Loucy (cell line): ENCODE measurements at regions not wholly inside any gene's neighbourhood (a gene's known extent, or its start where the extent isn't known, plus 50 kb on each side); places are given as distances from the start of the nearest gene placed in this dataset.

Experiments used
- H2AFZ ChIP-seq: fragments of 200-600 bp; sonication (generic); 2 replicates; pipeline ENCODE4 v1.6.0; 2016; ENCODE audit warnings: antibody characterized with exemption, mild to moderate bottlenecking, low read length, moderate library complexity
- H3F3A ChIP-seq: fragments of 200-600 bp; 2 replicates; pipeline ENCODE4 v1.6.0; 2016; ENCODE audit warnings: antibody characterized with exemption, low read depth, mild to moderate bottlenecking
- H3K27me3 ChIP-seq: fragments of 200-600 bp; sonication (generic); 2 replicates; pipeline ENCODE4 v1.6.1; 2014; ENCODE audit warnings: low read length, mild to moderate bottlenecking; ENCODE audit not compliant: insufficient read depth, poor library complexity, severe bottlenecking
- H3K36me3 ChIP-seq: fragments of 200-600 bp; sonication (generic); 2 replicates; pipeline ENCODE4 v1.6.1; 2016; ENCODE audit warnings: low read length; ENCODE audit not compliant: insufficient read depth
- H3K4me1 ChIP-seq: fragments of 200-600 bp; sonication (generic); 2 replicates; pipeline ENCODE4 v1.5.1; 2014; ENCODE audit warnings: low read length, mild to moderate bottlenecking; ENCODE audit not compliant: insufficient read depth, poor library complexity, severe bottlenecking
- H3K4me2 ChIP-seq: fragments of 200-600 bp; sonication (generic); 2 replicates; pipeline ENCODE4 v1.6.0; 2014; ENCODE audit warnings: antibody characterized with exemption, low read length, low read depth, mild to moderate bottlenecking; ENCODE audit not compliant: poor library complexity, severe bottlenecking
- H3K4me3 ChIP-seq: fragments of 200-600 bp; sonication (generic); 2 replicates; pipeline ENCODE4 v1.5.1; 2014; ENCODE audit warnings: low read length, mild to moderate bottlenecking, mixed read lengths; ENCODE audit not compliant: poor library complexity, severe bottlenecking
- H3K79me2 ChIP-seq: fragments of 200-600 bp; sonication (generic); 2 replicates; pipeline ENCODE4 v1.6.1; 2014; ENCODE audit warnings: low read length; ENCODE audit not compliant: insufficient read depth
- H3K9ac ChIP-seq: fragments of 200-600 bp; sonication (generic); 2 replicates; pipeline ENCODE4 v1.6.0; 2014; ENCODE audit warnings: mild to moderate bottlenecking, low read depth, low read length, moderate library complexity; ENCODE audit not compliant: poor library complexity, severe bottlenecking
- H3K9me2 ChIP-seq: fragments of 200-600 bp; sonication (generic); replicated peaks from 2 replicates; pipeline ENCODE4 v1.6.1; 2016; ENCODE audit warnings: low read depth, low read length, mixed read lengths
- H3K9me3 ChIP-seq: fragments of 200-600 bp; sonication (generic); 2 replicates; pipeline ENCODE4 v1.6.1; 2014; ENCODE audit warnings: mild to moderate bottlenecking, antibody characterized with exemption, low read length, low read depth; ENCODE audit not compliant: insufficient read depth
- H4K20me1 ChIP-seq: fragments of 200-600 bp; sonication (generic); 2 replicates; pipeline ENCODE4 v1.6.0; 2014; ENCODE audit warnings: antibody characterized with exemption, low read length, mild to moderate bottlenecking; ENCODE audit not compliant: insufficient read depth, poor library complexity, severe bottlenecking
- CTCF ChIP-seq: fragments of 200-600 bp; sonication (generic); conservative IDR thresholded peaks from 2 replicates; pipeline ENCODE4 v1.5.1; 2014; ENCODE audit warnings: mild to moderate bottlenecking, antibody characterized with exemption, low read length
- EZH2phosphoT487 ChIP-seq: fragments of 200-600 bp; IDR thresholded peaks from 2 replicates; pipeline ENCODE4 v1.6.1; 2018; ENCODE audit warnings: antibody characterized with exemption, mild to moderate bottlenecking, moderate library complexity, borderline replicate concordance

DNA sequence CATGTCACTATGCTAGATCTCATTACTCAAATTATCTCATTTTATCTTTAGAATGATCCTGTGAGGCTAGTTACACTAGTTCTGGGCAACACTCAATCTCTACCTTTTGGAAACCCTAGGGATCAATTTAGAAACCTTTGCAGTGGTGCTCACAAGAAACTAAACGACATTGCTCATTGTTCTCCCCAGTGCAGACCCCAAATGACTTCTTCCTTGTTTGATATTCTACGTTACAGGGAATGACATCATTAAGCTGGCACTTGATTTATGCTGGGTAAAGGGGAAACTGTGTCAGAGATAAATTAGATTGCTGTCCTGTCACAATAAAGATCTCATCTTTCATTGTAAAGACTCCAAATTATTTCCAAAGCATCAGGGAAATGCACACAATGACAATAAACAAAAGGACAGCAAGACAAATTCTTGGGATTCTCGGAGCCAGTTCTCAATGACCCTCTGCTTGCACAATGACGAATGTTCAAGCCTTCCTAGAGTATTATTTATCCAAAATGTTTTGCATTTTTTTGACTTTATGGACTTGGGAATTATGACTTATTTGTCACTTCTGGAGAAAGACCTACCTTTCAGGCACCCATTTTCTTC, 1121.8 kb upstream of the TENM4 start:
- TF ChIP-seq EZH2phosphoT487 (no peak), CTCF (no peak)
- no peaks in the 10 kb centered on the region for H3K36me3 ChIP-seq
- no peak overlapping the region for H3K9ac ChIP-seq
- H3K9me3 ChIP-seq, result no peaks in the 10 kb centered on the region
- H4K20me1 ChIP-seq, result no peaks in the 10 kb centered on the region
- H3F3A ChIP-seq, result no peaks in the 10 kb centered on the region
- no peak overlapping the region for H3K4me3 ChIP-seq
- H3K79me2 ChIP-seq, result no peaks in the 10 kb centered on the region
- no peaks in the 10 kb centered on the region; the same call in 1 of the 2 replicates for H3K9me2 ChIP-seq
- H3K27me3 ChIP-seq, result no peaks in the 10 kb centered on the region
- no peak overlapping the region for H3K4me2 ChIP-seq
- no peaks in the 10 kb centered on the region for H3K4me1 ChIP-seq
- H2AFZ ChIP-seq, result no peak overlapping the region

DNA sequence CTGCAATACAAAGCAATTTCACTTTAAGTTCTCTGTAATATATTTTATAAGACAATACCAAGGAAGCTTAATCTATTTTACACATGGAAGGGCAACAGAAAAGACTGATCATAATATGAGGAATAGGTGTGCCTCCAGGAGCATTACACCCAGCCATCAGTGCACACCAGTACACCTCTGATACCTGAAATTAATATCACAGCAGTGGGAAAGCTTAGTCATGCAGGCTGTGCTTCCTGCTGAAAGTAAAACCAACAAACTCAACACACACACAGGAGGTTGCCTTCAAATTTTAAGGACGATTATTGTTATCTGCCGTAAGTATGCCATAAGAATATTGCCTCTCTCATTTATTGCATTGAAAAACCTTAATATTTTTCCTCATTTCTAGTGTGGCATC, 1119.1 kb upstream of the TENM4 start:
- Histone ChIP-seq H3K79me2 (no peaks in the 10 kb centered on the region), H3K4me2 (no peak overlapping the region), H3K4me1 (no peaks in the 10 kb centered on the region), H3K9ac (no peak overlapping the region), H3K36me3 (no peaks in the 10 kb centered on the region), H3K9me2 (no peaks in the 10 kb centered on the region; the same call in 1 of the 2 replicates), H3F3A (no peaks in the 10 kb centered on the region), H3K27me3 (no peaks in the 10 kb centered on the region), H4K20me1 (no peaks in the 10 kb centered on the region), H2AFZ (no peak overlapping the region), H3K9me3 (no peaks in the 10 kb centered on the region), H3K4me3 (no peak overlapping the region)
- TF ChIP-seq CTCF (no peak), EZH2phosphoT487 (no peak)

DNA sequence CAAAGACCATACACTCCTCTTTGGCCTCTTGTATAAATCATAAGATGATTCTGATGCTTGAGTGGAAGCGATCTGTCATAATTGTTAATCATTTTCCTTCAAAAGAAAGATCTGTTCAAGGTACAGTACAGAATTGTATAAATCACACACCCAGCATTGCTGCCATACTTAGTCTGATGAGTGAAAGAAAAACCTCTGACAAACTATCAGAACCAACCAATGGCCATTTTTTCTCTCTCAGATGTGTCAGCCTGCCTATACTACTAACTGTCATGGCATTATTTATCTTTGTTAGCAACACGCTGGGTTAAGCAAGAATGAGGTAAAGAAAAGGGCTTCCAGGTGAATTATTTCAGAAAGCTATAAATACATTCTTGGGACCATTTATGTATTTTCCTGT, 1112.7 kb upstream of the TENM4 start:
- Histone ChIP-seq H3K9me2 (no peaks in the 10 kb centered on the region), H3K79me2 (no peaks in the 10 kb centered on the region), H3F3A (no peaks in the 10 kb centered on the region), H3K4me2 (no peak overlapping the region), H3K36me3 (no peaks in the 10 kb centered on the region), H3K27me3 (no peaks in the 10 kb centered on the region), H2AFZ (no peak overlapping the region), H3K4me3 (no peak overlapping the region), H3K9me3 (no peaks in the 10 kb centered on the region), H3K4me1 (no peaks in the 10 kb centered on the region), H3K9ac (no peak overlapping the region), H4K20me1 (no peaks in the 10 kb centered on the region)
- TF ChIP-seq CTCF (no peak), EZH2phosphoT487 (no peak)
